GM19372 (cell line): ENCODE measurements at regions not wholly inside any gene's neighbourhood (a gene's known extent, or its start where the extent isn't known, plus 50 kb on each side); places are given as distances from the start of the nearest gene placed in this dataset.
A peak's percentile ranks its signal among the peaks of the same experiment; 100 is the strongest.
"Not testable (repeated sequence)": the region's sequence is repeated elsewhere in the genome, so short reads cannot be mapped to it uniquely, and the experiment has no call there.

Experiments
- ATAC-seq: cut with Tn5 transposase; IDR thresholded peaks from one replicate; pipeline ENCODE4 v1.9.1; 2021; ENCODE audit warnings: mild to moderate bottlenecking, low read depth, moderate library complexity; ENCODE audit not compliant: unreplicated experiment

- no peak for ATAC-seq
Observed at GRCh38 chr3:67064105-67064504, 66.0 kb downstream of the KBTBD8 start.

GRCh38 chr3:67067251-67067650 is 69.1 kb downstream of the KBTBD8 start:
- no peak for ATAC-seq

GRCh38 chr3:67072640-67073039 is 74.5 kb downstream of the KBTBD8 start:
- not testable (repeated sequence) for ATAC-seq

GRCh38 chr3:67073812-67074211 is 75.7 kb downstream of the KBTBD8 start:
- ATAC-seq: no peak

- ATAC-seq: no peak
Observed at GRCh38 chr3:67075295-67075694, 77.2 kb downstream of the KBTBD8 start.

GRCh38 chr3:67076607-67077006 is 78.5 kb downstream of the KBTBD8 start:
- no peak for ATAC-seq

- ATAC-seq: no peak
Observed at GRCh38 chr3:67077656-67078055, 79.5 kb downstream of the KBTBD8 start.

- ATAC-seq: no peak
Observed at GRCh38 chr3:67082533-67083024, 84.5 kb downstream of the KBTBD8 start.

GRCh38 chr3:67083277-67083676 is 85.2 kb downstream of the KBTBD8 start:
- ATAC-seq: peak; percentile 67

GRCh38 chr3:67087788-67088187 is 89.7 kb downstream of the KBTBD8 start:
- ATAC-seq: no peak

- no peak for ATAC-seq
Observed at GRCh38 chr3:67090474-67090873, 92.4 kb downstream of the KBTBD8 start.

- ATAC-seq: no peak
Observed at GRCh38 chr3:67093305-67093704, 95.2 kb downstream of the KBTBD8 start.

- no peak for ATAC-seq
Observed at GRCh38 chr3:67094167-67094566, 96.1 kb downstream of the KBTBD8 start.

- ATAC-seq: no peak
Observed at GRCh38 chr3:67094774-67095173, 96.7 kb downstream of the KBTBD8 start.

GRCh38 chr3:67104388-67104787 is 106.3 kb downstream of the KBTBD8 start:
- ATAC-seq: no peak

GRCh38 chr3:67106874-67107273 is 108.8 kb downstream of the KBTBD8 start:
- no peak for ATAC-seq

GRCh38 chr3:67109651-67110204 is 111.6 kb downstream of the KBTBD8 start:
- ATAC-seq: no peak

GRCh38 chr3:67113802-67114407 is 115.8 kb downstream of the KBTBD8 start:
- peak; percentile 90 for ATAC-seq

- ATAC-seq: no peak
Observed at GRCh38 chr3:67118122-67118521, 120.0 kb downstream of the KBTBD8 start.

- ATAC-seq: no peak
Observed at GRCh38 chr3:67118635-67119034, 120.5 kb downstream of the KBTBD8 start.

- ATAC-seq: no peak
Observed at GRCh38 chr3:67123914-67124313, 125.8 kb downstream of the KBTBD8 start.

- no peak for ATAC-seq
Observed at GRCh38 chr3:67127254-67127653, 129.1 kb downstream of the KBTBD8 start.
